Trophoblast cell (in vitro differentiated cells and primary cell): ENCODE measurements at regions not wholly inside any gene's neighbourhood (a gene's known extent, or its start where the extent isn't known, plus 50 kb on each side); places are given as distances from the start of the nearest gene placed in this dataset.
A peak's percentile ranks its signal among the peaks of the same experiment; 100 is the strongest.

Source experiments
- DNase-seq, 2 donors: peaks; one replicate each; pipeline ENCODE4 v3.0.0-alpha.2; 2016
- H2AFZ ChIP-seq: 2 replicates; pipeline ENCODE4 v1.6.1; 2013; ENCODE audit warnings: low read length, moderate library complexity, mild to moderate bottlenecking; ENCODE audit not compliant: insufficient read depth, poor library complexity
- H2AK5ac ChIP-seq: 2 replicates; pipeline ENCODE4 v1.6.1; 2013; ENCODE audit warnings: mild to moderate bottlenecking, low read length
- H2BK120ac ChIP-seq: 2 replicates; pipeline ENCODE4 v1.6.1; 2013; ENCODE audit warnings: low read length, mild to moderate bottlenecking, moderate library complexity; ENCODE audit not compliant: insufficient read depth, poor library complexity
- H2BK12ac ChIP-seq: 2 replicates; pipeline ENCODE4 v1.6.1; 2013; ENCODE audit warnings: mild to moderate bottlenecking, low read length, moderate library complexity
- H2BK5ac ChIP-seq: 2 replicates; pipeline ENCODE4 v1.6.1; 2013; ENCODE audit warnings: low read length, low read depth, moderate library complexity, mild to moderate bottlenecking; ENCODE audit not compliant: poor library complexity
- H3K14ac ChIP-seq: 2 replicates; pipeline ENCODE4 v1.6.1; 2013; ENCODE audit warnings: mild to moderate bottlenecking, low read length
- H3K18ac ChIP-seq: 2 replicates; pipeline ENCODE4 v1.6.1; 2013; ENCODE audit warnings: mild to moderate bottlenecking, low read length
- H3K23ac ChIP-seq: 2 replicates; pipeline ENCODE4 v1.6.1; 2013; ENCODE audit warnings: low read length
- H3K27ac ChIP-seq: 2 replicates; pipeline ENCODE4 v1.5.1; 2013; ENCODE audit warnings: low read depth, mild to moderate bottlenecking, inconsistent platforms, low read length, moderate library complexity
- H3K27me3 ChIP-seq: 2 replicates; pipeline ENCODE4 v1.6.1; 2013; ENCODE audit warnings: inconsistent platforms, mild to moderate bottlenecking, low read length, moderate library complexity; ENCODE audit not compliant: insufficient read depth
- H3K36me3 ChIP-seq, 2 experiments: 1 replicate in 1 of 2; 2 replicates in 1 of 2; pipeline ENCODE4 v1.6.1; 2013; ENCODE audit warnings: low read length in 2 of 2, mild to moderate bottlenecking in 2 of 2, moderate library complexity in 1 of 2; ENCODE audit not compliant: insufficient read depth in 2 of 2, control insufficient read depth in 1 of 2
- H3K4ac ChIP-seq: 2 replicates; pipeline ENCODE4 v1.6.1; 2013; ENCODE audit warnings: low read depth, mild to moderate bottlenecking, low read length, moderate library complexity
- H3K4me1 ChIP-seq, 2 experiments: 1 replicate in 1 of 2; 2 replicates in 1 of 2; pipeline ENCODE4 v1.6.1; 2013; ENCODE audit warnings: low read length in 2 of 2, mild to moderate bottlenecking in 2 of 2, moderate library complexity in 1 of 2; ENCODE audit not compliant: insufficient read depth in 2 of 2, control insufficient read depth in 1 of 2
- H3K4me2 ChIP-seq: 2 replicates; pipeline ENCODE4 v1.6.1; 2013; ENCODE audit warnings: inconsistent platforms, mild to moderate bottlenecking, low read length, moderate library complexity
- H3K4me3 ChIP-seq: 2 replicates; pipeline ENCODE4 v1.5.1; 2013; ENCODE audit warnings: mild to moderate bottlenecking, low read depth, low read length, inconsistent platforms
- H3K79me1 ChIP-seq: one replicate; pipeline ENCODE4 v1.6.1; 2013; ENCODE audit warnings: low read length
- H3K79me2 ChIP-seq: 2 replicates; pipeline ENCODE4 v1.6.1; 2013; ENCODE audit warnings: low read length, mild to moderate bottlenecking; ENCODE audit not compliant: control insufficient read depth, insufficient read depth, poor library complexity
- H3K9ac ChIP-seq: 2 replicates; pipeline ENCODE4 v1.6.1; 2013; ENCODE audit warnings: mild to moderate bottlenecking, low read length
- H3K9me3 ChIP-seq: 2 replicates; pipeline ENCODE4 v1.6.1; 2013; ENCODE audit warnings: low read depth, mild to moderate bottlenecking, control low read depth, inconsistent platforms, low read length; ENCODE audit not compliant: insufficient read depth
- H4K12ac ChIP-seq: 2 replicates; pipeline ENCODE4 v1.6.1; 2013; ENCODE audit warnings: low read depth, mild to moderate bottlenecking, low read length, moderate library complexity
- H4K8ac ChIP-seq: 2 replicates; pipeline ENCODE4 v1.6.1; 2013; ENCODE audit warnings: low read depth, mild to moderate bottlenecking, low read length, moderate library complexity
- H4K91ac ChIP-seq: one replicate; pipeline ENCODE4 v1.6.1; 2013; ENCODE audit warnings: low read depth, mild to moderate bottlenecking, low read length, moderate library complexity
- WGBS: extraction: QIAGEN DNeasy Blood & Tissue Kit; methylation state at CpG from one replicate; pipeline ENCODE4 v1.1.7; 2013; ENCODE audit warnings: missing lambda C conversion rate; ENCODE audit not compliant: insufficient read length, insufficient coverage; ENCODE audit errors: extremely low coverage; 5-methylcytosine and 5-hydroxymethylcytosine counted together

DNA sequence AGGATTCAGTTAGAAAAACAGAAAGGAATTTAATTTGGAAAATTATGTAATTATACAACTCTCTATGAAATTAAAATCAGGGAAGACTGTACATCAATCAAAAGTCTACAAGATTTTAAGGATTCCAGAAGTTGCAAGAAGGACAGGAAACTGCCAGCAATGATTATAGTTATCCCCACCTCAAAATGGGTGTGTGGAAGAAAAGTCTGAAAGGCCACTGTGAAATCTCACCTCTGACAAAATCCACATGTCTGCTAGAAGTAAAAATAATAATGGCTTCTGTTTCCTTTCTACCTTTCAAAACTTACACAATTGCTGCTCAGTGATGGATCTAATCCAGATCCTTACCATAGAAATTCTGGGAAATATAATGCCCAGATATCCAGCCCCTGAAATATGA is 708.1 kb upstream of the ADGRL4 start:
- H3K9ac ChIP-seq, result no peak overlapping the region
- no peak overlapping the region for H2BK12ac ChIP-seq
- no peaks in the 10 kb centered on the region for H3K79me1 ChIP-seq
- peaks cover 0 to 2% of the 10 kb centered on the region in 2 experiments for H3K36me3 ChIP-seq
- no peak overlapping the region for H3K14ac ChIP-seq
- H3K79me2 ChIP-seq, result no peaks in the 10 kb centered on the region
- no peak overlapping the region for H2AFZ ChIP-seq
- H2BK120ac ChIP-seq, result no peak overlapping the region
- peak overlapping the region; percentile 40 for H3K27ac ChIP-seq
- H3K4ac ChIP-seq, result no peak overlapping the region
- no peak overlapping the region for H2BK5ac ChIP-seq
- no peaks in the 10 kb centered on the region for H3K27me3 ChIP-seq
- no peak overlapping the region for H4K91ac ChIP-seq
- H3K18ac ChIP-seq, result no peak overlapping the region
- peaks cover 0 to 3% of the 10 kb centered on the region in 2 experiments for H3K4me1 ChIP-seq
- H2AK5ac ChIP-seq, result no peak overlapping the region
- H3K4me3 ChIP-seq, result no peak overlapping the region
- H3K23ac ChIP-seq, result no peak overlapping the region
- no peak overlapping the region for H4K8ac ChIP-seq
- DNase-seq, result no peak
- no peak overlapping the region for H3K4me2 ChIP-seq
- no peak overlapping the region for H4K12ac ChIP-seq
- peaks cover 5% of the 10 kb centered on the region for H3K9me3 ChIP-seq

DNA sequence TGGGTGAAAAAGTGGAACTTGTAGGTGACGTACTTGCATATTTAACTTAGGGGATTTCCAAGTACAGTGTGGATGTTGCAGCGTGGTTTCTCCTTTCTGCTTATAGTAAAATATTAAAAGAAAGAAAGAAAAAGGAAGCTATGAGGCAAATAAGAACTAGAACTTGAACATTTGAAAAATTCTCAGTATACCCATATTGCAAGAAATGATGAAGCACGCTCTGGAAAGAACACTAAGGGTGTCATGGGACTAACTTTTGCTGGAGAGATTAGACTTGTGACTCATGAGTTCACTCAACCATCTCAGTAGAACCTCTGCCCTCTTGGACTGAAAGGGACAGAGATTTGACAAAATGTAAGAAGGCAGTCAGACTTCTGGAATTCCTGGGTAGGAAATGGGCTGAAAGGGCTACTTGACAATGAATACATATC is 704.5 kb upstream of the ADGRL4 start:
- Histone ChIP-seq H3K79me1 (no peaks in the 10 kb centered on the region), H3K79me2 (no peaks in the 10 kb centered on the region), H4K91ac (no peak overlapping the region), H3K14ac (no peak overlapping the region), H3K27ac (no peak overlapping the region), H3K36me3 (no peaks in the 10 kb centered on the region), H2BK5ac (no peak overlapping the region), H3K4me2 (no peak overlapping the region), H3K4me3 (no peak overlapping the region), H2AFZ (no peak overlapping the region), H3K23ac (no peak overlapping the region), H2BK120ac (no peak overlapping the region), H3K9ac (no peak overlapping the region), H2AK5ac (no peak overlapping the region), H3K18ac (no peak overlapping the region), H4K8ac (no peak overlapping the region), H3K4ac (no peak overlapping the region), H4K12ac (no peak overlapping the region), H3K4me1 (no peaks in the 10 kb centered on the region), H2BK12ac (no peak overlapping the region), H3K27me3 (no peaks in the 10 kb centered on the region), H3K9me3 (no peaks in the 10 kb centered on the region)
- no peak for DNase-seq
- WGBS, result no CpG with 5 or more reads among the region's 3 CpGs

DNA sequence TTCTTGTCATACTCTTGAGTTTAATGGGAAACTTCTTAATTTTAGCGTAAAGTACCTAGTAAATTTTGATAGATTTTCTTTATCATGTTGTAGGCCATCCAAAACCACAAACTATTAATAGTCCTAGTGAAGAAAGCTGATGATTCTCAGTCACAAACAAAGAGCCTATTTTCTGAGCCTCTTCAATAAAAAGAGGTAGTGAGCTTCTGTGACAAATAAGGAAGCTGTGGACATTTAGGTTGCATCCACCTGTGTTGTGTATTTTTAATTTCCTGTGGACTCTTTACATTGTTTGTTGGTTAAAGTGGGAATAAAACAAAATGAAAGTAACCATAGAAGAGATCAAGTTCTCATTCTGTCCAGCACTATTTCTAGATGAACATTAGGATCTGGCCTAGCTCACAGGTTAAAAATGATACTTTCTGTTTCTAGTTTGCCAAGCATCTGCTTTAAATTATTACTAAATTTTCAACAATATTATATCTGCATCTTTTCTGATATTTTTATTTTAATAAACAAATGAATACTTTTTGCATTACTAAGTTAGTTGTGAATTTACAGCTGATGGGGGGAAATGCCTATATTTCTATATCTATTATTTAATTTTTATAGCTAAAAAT is 702.2 kb upstream of the ADGRL4 start:
- Histone ChIP-seq H4K91ac (no peak overlapping the region), H2BK5ac (no peak overlapping the region), H3K27me3 (no peaks in the 10 kb centered on the region), H3K4ac (no peak overlapping the region), H2AK5ac (no peak overlapping the region), H3K36me3 (no peaks in the 10 kb centered on the region), H3K18ac (no peak overlapping the region), H3K14ac (no peak overlapping the region), H3K4me3 (no peak overlapping the region), H2BK120ac (no peak overlapping the region), H3K4me1 (no peaks in the 10 kb centered on the region), H3K9me3 (no peaks in the 10 kb centered on the region), H4K8ac (no peak overlapping the region), H2BK12ac (no peak overlapping the region), H4K12ac (no peak overlapping the region), H3K9ac (no peak overlapping the region), H3K79me1 (no peaks in the 10 kb centered on the region), H3K4me2 (no peak overlapping the region), H2AFZ (no peak overlapping the region), H3K27ac (no peak overlapping the region), H3K23ac (no peak overlapping the region), H3K79me2 (no peaks in the 10 kb centered on the region)
- WGBS, result no CpG with 5 or more reads among the region's 1 CpG
- no peak for DNase-seq

- Histone ChIP-seq H3K27me3 (no peaks in the 10 kb centered on the region), H3K4ac (no peak overlapping the region)
- no CpG with 5 or more reads among the region's 2 CpGs for WGBS
These were observed 698.7 kb upstream of the ADGRL4 start for GRCh38 chr1:79705218-79705617.

More at GRCh38 chr1:79705218-79705617, 698.7 kb upstream of the ADGRL4 start:
- Histone ChIP-seq H3K27ac (no peak overlapping the region), H4K91ac (no peak overlapping the region), H2BK12ac (no peak overlapping the region), H2BK5ac (no peak overlapping the region), H3K4me1 (peaks cover 2% of the 10 kb centered on the region in 2 experiments), H3K9ac (no peak overlapping the region), H2BK120ac (no peak overlapping the region), H3K79me2 (no peaks in the 10 kb centered on the region), H2AFZ (no peak overlapping the region), H3K9me3 (no peaks in the 10 kb centered on the region), H4K12ac (no peak overlapping the region), H3K4me2 (no peak overlapping the region), H3K4me3 (no peak overlapping the region), H3K14ac (no peak overlapping the region), H2AK5ac (no peak overlapping the region), H3K36me3 (no peaks in the 10 kb centered on the region), H3K23ac (no peak overlapping the region), H3K79me1 (no peaks in the 10 kb centered on the region), H3K18ac (no peak overlapping the region), H4K8ac (no peak overlapping the region)
- no peak for DNase-seq
